IMR-90 (cell line): ENCODE measurements at regions not wholly inside any gene's neighbourhood (a gene's known extent, or its start where the extent isn't known, plus 50 kb on each side); places are given as distances from the start of the nearest gene placed in this dataset.

Source experiments
- ATAC-seq: fragments of 200-7000 bp; cut with Tn5 transposase; 2 replicates; pipeline ENCODE4 v1.9.1; 2020; ENCODE audit warnings: low read depth, mild to moderate bottlenecking, moderate library complexity
- BruUV-seq: library from RNA; stranded (reverse); fragments of 400-500 nt; replicated peaks from 2 replicates; lab custom pipeline; 2021; lab: Mats Ljungman, UMichigan
- CTCF ChIA-PET: fragments of 300-600 bp; formaldehyde crosslinking; extraction: SDS; loops from one replicate; lab custom pipeline; 2021; ENCODE audit warnings: antibody characterized with exemption; lab: Yijun Ruan, JAX
- POLR2A ChIA-PET: fragments of 300-600 bp; sonication (Branson Sonifier 250); formaldehyde crosslinking; loops from one replicate; lab custom pipeline; 2022; ENCODE audit warnings: antibody characterized with exemption; ENCODE audit not compliant: unreplicated experiment; lab: Charles Lee
- DNase-seq: peaks from one replicate; pipeline ENCODE4 v3.0.0; 2013
- H2AFZ ChIP-seq: replicated peaks from 2 replicates; pipeline ENCODE3; 2013; ENCODE audit warnings: low read length, mild to moderate bottlenecking; ENCODE audit not compliant: poor library complexity
- H2AK5ac ChIP-seq: 2 replicates; pipeline ENCODE4 v1.6.1; 2013; ENCODE audit warnings: low read depth, low read length, inconsistent platforms
- H2AK9ac ChIP-seq: replicated peaks from 2 replicates; pipeline ENCODE3; 2013; ENCODE audit warnings: mild to moderate bottlenecking, low read depth, low read length, moderate library complexity; ENCODE audit not compliant: poor library complexity
- H2BK120ac ChIP-seq: 2 replicates; pipeline ENCODE4 v1.6.1; 2013; ENCODE audit warnings: low read depth, low read length, inconsistent platforms
- H2BK15ac ChIP-seq: 3 replicates; pipeline ENCODE4 v1.6.1; 2013; ENCODE audit warnings: low read depth, low read length, inconsistent platforms
- H2BK20ac ChIP-seq: 2 replicates; pipeline ENCODE4 v1.6.1; 2013; ENCODE audit warnings: low read depth, mild to moderate bottlenecking, inconsistent platforms, low read length, moderate library complexity
- H2BK5ac ChIP-seq: 2 replicates; pipeline ENCODE4 v1.6.1; 2013; ENCODE audit warnings: mild to moderate bottlenecking, low read depth, low read length, inconsistent platforms; ENCODE audit not compliant: poor library complexity, severe bottlenecking
- H3K14ac ChIP-seq: replicated peaks from 2 replicates; pipeline ENCODE4 v1.6.1; 2013; ENCODE audit warnings: low read depth, low read length, inconsistent platforms
- H3K18ac ChIP-seq: 2 replicates; pipeline ENCODE4 v1.6.1; 2013; ENCODE audit warnings: low read depth, low read length, control low read depth
- H3K23ac ChIP-seq: 2 replicates; pipeline ENCODE4 v1.6.1; 2013; ENCODE audit warnings: low read depth, low read length, inconsistent platforms
- H3K27ac ChIP-seq: 2 replicates; pipeline ENCODE4 v1.5.1; 2013; ENCODE audit warnings: mild to moderate bottlenecking, control low read depth, low read length; ENCODE audit not compliant: insufficient read depth
- H3K27me3 ChIP-seq: 2 replicates; pipeline ENCODE4 v1.6.1; 2013; ENCODE audit warnings: low read length; ENCODE audit not compliant: control insufficient read depth, insufficient read depth
- H3K36me3 ChIP-seq: 2 replicates; pipeline ENCODE4 v1.6.1; 2013; ENCODE audit warnings: low read length, mixed read lengths; ENCODE audit not compliant: control insufficient read depth, insufficient read depth
- H3K4ac ChIP-seq: 2 replicates; pipeline ENCODE4 v1.6.1; 2013; ENCODE audit warnings: low read depth, low read length, inconsistent platforms
- H3K4me1 ChIP-seq: 2 replicates; pipeline ENCODE4 v1.6.1; 2013; ENCODE audit warnings: low read length, mixed read lengths; ENCODE audit not compliant: control insufficient read depth, insufficient read depth
- H3K4me2 ChIP-seq: 2 replicates; pipeline ENCODE4 v1.6.1; 2013; ENCODE audit warnings: low read depth, mild to moderate bottlenecking, control low read depth, low read length, moderate library complexity
- H3K4me3 ChIP-seq: 2 replicates; pipeline ENCODE4 v1.5.1; 2013; ENCODE audit warnings: low read depth, mild to moderate bottlenecking, control low read depth, low read length, moderate library complexity; ENCODE audit not compliant: insufficient read depth
- H3K56ac ChIP-seq: 2 replicates; pipeline ENCODE4 v1.6.1; 2013; ENCODE audit warnings: low read length, inconsistent platforms; ENCODE audit not compliant: insufficient read depth; ENCODE audit errors: extremely low read depth
- H3K79me1 ChIP-seq, 2 experiments: 2 replicates each; pipeline ENCODE4 v1.6.1; 2013; ENCODE audit warnings: low read length in 2 of 2, inconsistent platforms in 1 of 2, low read depth in 1 of 2
- H3K9ac ChIP-seq: 2 replicates; pipeline ENCODE4 v1.6.1; 2013; ENCODE audit warnings: low read depth, low read length, control low read depth
- H3K9me1 ChIP-seq: 2 replicates; pipeline ENCODE4 v1.6.1; 2013; ENCODE audit warnings: low read length, inconsistent platforms; ENCODE audit not compliant: insufficient read depth
- H3K9me3 ChIP-seq: 2 replicates; pipeline ENCODE4 v1.6.1; 2013; ENCODE audit warnings: low read length; ENCODE audit not compliant: control insufficient read depth, insufficient read depth
- H4K20me1 ChIP-seq: 2 replicates; pipeline ENCODE4 v1.6.1; 2013; ENCODE audit warnings: low read length, inconsistent platforms; ENCODE audit not compliant: insufficient read depth
- H4K5ac ChIP-seq: 2 replicates; pipeline ENCODE4 v1.6.1; 2013; ENCODE audit warnings: mild to moderate bottlenecking, low read depth, low read length, control low read depth
- H4K8ac ChIP-seq, 2 experiments: 2 replicates each; pipeline ENCODE4 v1.6.1; 2013; ENCODE audit warnings: low read depth in 2 of 2, low read length in 2 of 2, control low read depth in 1 of 2, inconsistent platforms in 1 of 2
- H4K91ac ChIP-seq: 2 replicates; pipeline ENCODE4 v1.6.1; 2013; ENCODE audit warnings: low read depth, low read length, inconsistent platforms; ENCODE audit not compliant: insufficient read depth
- BHLHE40 ChIP-seq: fragments of 150-350 bp; IDR thresholded peaks from 2 replicates; pipeline ENCODE4 v1.6.1; 2016; ENCODE audit warnings: mild to moderate bottlenecking, low read depth, low read length
- CEBPB ChIP-seq: IDR thresholded peaks from 2 replicates; pipeline ENCODE4 v1.6.1; 2012; ENCODE audit warnings: low read depth, low read length, improper control_type of control experiment
- MAZ ChIP-seq: IDR thresholded peaks from 2 replicates; pipeline ENCODE4 v1.6.1; 2012; ENCODE audit warnings: low read depth, mild to moderate bottlenecking, low read length, improper control_type of control experiment, moderate library complexity, borderline replicate concordance
- MXI1 ChIP-seq: IDR thresholded peaks from 2 replicates; pipeline ENCODE4 v1.6.1; 2012; ENCODE audit warnings: low read depth, mild to moderate bottlenecking, low read length, moderate library complexity, borderline replicate concordance
- NFE2L2 ChIP-seq: fragments of 150-350 bp; IDR thresholded peaks from 2 replicates; pipeline ENCODE4 v1.6.1; 2016; ENCODE audit warnings: low read depth, mild to moderate bottlenecking, low read length
- RAD21 ChIP-seq: IDR thresholded peaks from 2 replicates; pipeline ENCODE4 v1.6.1; 2012; ENCODE audit warnings: low read length, improper control_type of control experiment
- WGBS, 2 experiments: methylation state at CpG; one replicate each; pipeline versions ENCODE4 v1.1.5 to v1.1.7; 2013; ENCODE audit warnings: missing lambda C conversion rate in 2 of 2; ENCODE audit not compliant: insufficient read length in 1 of 2; ENCODE audit errors: extremely low coverage in 2 of 2; 5-methylcytosine and 5-hydroxymethylcytosine counted together
- dilution Hi-C: fragments of 300-500 bp; cut with HindIII; formaldehyde crosslinking; loops from one replicate; pipeline ENCODE4 v1.14.3; 2018; ENCODE audit warnings: low sequenced_read_pairs; ENCODE audit not compliant: unreplicated experiment
- in situ Hi-C: fragments of 300-500 bp; cut with MboI; formaldehyde crosslinking; loops from 3 replicates; pipeline ENCODE4 v1.14.3; 2019; ENCODE audit warnings: low sequenced_read_pairs, inconsistent platforms, mixed read lengths
- intact Hi-C: fragments of 100-400 bp; cut with micrococcal nuclease; formaldehyde crosslinking; loops from 2 replicates; pipeline ENCODE4 v1.10.0; 2022
- TF ChIP-seq, protein P1 (sequence below): fragments of 150-350 bp; IDR thresholded peaks from 2 replicates; pipeline ENCODE4 v1.6.1; 2016; ENCODE audit warnings: low read depth, mild to moderate bottlenecking, low read length, moderate library complexity, borderline replicate concordance
- TF ChIP-seq, protein P2 (sequence below): fragments of 150-350 bp; IDR thresholded peaks from 2 replicates; pipeline ENCODE4 v1.6.1; 2017; ENCODE audit warnings: mild to moderate bottlenecking, antibody characterized with exemption, low read length, low read depth
- TF ChIP-seq, protein P3 (sequence below): conservative IDR thresholded peaks from 2 replicates; pipeline ENCODE4 v1.5.1; 2012; ENCODE audit warnings: mild to moderate bottlenecking, low read depth, low read length, improper control_type of control experiment

DNA sequence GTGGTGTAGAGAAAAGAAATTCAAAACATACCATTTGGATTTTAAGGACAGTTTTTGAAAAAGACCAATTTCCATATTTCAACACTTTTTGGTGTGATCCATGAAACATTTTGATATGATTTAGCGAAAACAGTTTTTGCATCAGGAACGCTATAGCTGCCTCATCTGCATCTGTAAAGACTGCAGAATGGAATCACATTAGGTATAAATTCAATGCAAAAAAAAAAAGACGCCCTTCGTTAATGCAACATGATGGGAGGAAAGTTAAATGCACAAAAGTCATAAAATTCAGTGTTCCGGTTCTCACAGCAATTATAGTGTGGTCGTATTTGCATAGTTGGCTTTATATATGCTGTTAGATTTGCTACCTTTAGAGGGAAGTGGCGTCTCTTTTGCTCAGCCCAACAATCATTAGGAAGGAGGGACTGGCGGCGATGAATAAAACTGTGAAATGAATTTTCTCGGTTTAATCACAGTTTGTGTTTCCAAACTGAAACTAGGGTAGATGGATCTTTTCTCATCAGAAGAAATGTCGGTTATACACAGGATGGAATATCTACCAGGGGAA is 215.7 kb downstream of the TEX29 start:
- Histone ChIP-seq H2BK5ac (no peak overlapping the region), H3K4me1 (no peaks in the 10 kb centered on the region), H3K4ac (no peak overlapping the region), H3K4me2 (no peak overlapping the region), H3K79me1 (no peaks in the 10 kb centered on the region), H4K8ac (no peak overlapping the region), H2AFZ (no peak overlapping the region), H2BK20ac (no peak overlapping the region), H2AK9ac (no peak overlapping the region), H4K5ac (no peak overlapping the region), H3K9me3 (peaks cover 26% of the 10 kb centered on the region), H2BK15ac (no peak overlapping the region), H4K91ac (no peak overlapping the region), H3K23ac (no peak overlapping the region), H4K20me1 (no peaks in the 10 kb centered on the region), H3K4me3 (no peak overlapping the region), H3K27me3 (no peaks in the 10 kb centered on the region), H3K14ac (no peak overlapping the region), H2AK5ac (no peak overlapping the region), H3K9ac (no peak overlapping the region), H3K9me1 (no peaks in the 10 kb centered on the region), H3K36me3 (no peaks in the 10 kb centered on the region), H2BK120ac (no peak overlapping the region), H3K56ac (no peak overlapping the region), H3K27ac (no peak overlapping the region), H3K18ac (no peak overlapping the region)
- in situ Hi-C loops (no loop called here), intact Hi-C loops (no loop called here), dilution Hi-C loops (no loop called here)
- ChIA-PET POLR2A (no interaction called here), CTCF (no interaction called here)
- ATAC-seq (no peak), DNase-seq (no peak)
- BruUV-seq, result no TSS peak
- no peak for TF ChIP-seq MXI1
- TF ChIP-seq RAD21, result no peak
- TF ChIP-seq CEBPB, result no peak
- TF ChIP-seq, protein P1, sequence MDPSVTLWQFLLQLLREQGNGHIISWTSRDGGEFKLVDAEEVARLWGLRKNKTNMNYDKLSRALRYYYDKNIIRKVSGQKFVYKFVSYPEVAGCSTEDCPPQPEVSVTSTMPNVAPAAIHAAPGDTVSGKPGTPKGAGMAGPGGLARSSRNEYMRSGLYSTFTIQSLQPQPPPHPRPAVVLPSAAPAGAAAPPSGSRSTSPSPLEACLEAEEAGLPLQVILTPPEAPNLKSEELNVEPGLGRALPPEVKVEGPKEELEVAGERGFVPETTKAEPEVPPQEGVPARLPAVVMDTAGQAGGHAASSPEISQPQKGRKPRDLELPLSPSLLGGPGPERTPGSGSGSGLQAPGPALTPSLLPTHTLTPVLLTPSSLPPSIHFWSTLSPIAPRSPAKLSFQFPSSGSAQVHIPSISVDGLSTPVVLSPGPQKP, result no peak
- no peak for TF ChIP-seq NFE2L2
- no peak for TF ChIP-seq MAZ
- TF ChIP-seq, protein P2, sequence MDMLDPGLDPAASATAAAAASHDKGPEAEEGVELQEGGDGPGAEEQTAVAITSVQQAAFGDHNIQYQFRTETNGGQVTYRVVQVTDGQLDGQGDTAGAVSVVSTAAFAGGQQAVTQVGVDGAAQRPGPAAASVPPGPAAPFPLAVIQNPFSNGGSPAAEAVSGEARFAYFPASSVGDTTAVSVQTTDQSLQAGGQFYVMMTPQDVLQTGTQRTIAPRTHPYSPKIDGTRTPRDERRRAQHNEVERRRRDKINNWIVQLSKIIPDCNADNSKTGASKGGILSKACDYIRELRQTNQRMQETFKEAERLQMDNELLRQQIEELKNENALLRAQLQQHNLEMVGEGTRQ, result no peak
- no peak for TF ChIP-seq BHLHE40
- TF ChIP-seq, protein P3, sequence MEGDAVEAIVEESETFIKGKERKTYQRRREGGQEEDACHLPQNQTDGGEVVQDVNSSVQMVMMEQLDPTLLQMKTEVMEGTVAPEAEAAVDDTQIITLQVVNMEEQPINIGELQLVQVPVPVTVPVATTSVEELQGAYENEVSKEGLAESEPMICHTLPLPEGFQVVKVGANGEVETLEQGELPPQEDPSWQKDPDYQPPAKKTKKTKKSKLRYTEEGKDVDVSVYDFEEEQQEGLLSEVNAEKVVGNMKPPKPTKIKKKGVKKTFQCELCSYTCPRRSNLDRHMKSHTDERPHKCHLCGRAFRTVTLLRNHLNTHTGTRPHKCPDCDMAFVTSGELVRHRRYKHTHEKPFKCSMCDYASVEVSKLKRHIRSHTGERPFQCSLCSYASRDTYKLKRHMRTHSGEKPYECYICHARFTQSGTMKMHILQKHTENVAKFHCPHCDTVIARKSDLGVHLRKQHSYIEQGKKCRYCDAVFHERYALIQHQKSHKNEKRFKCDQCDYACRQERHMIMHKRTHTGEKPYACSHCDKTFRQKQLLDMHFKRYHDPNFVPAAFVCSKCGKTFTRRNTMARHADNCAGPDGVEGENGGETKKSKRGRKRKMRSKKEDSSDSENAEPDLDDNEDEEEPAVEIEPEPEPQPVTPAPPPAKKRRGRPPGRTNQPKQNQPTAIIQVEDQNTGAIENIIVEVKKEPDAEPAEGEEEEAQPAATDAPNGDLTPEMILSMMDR, result no peak
- WGBS, 2 experiments, result no CpG with 5 or more reads among the region's 11 CpGs
